Pancreas (tissue), 10 donors: ENCODE measurements at regions not wholly inside any gene's neighbourhood (a gene's known extent, or its start where the extent isn't known, plus 50 kb on each side); places are given as distances from the start of the nearest gene placed in this dataset.

Experiments
- ATAC-seq, 4 donors: fragments of 200-7000 bp; cut with Tn5 transposase; one replicate each; pipeline versions ENCODE4 v1.8.0 to v1.9.1; 2020; ENCODE audit warnings: mild to moderate bottlenecking in 4 of 4, moderate library complexity in 4 of 4
- DNase-seq, 6 donors: peaks; one replicate each; pipeline ENCODE4 v3.0.0-alpha.2; 2020
- FAIRE-seq: peaks from 2 replicates; lab custom pipeline; 2012; peaks lifted over from hg19 to GRCh38; lab: Jason Lieb, UNC
- H3K27ac ChIP-seq, 4 donors: fragments of 200-600 bp; sonication (generic); 1 replicate in 3 of 4; 2 replicates in 1 of 4; pipeline versions ENCODE4 v1.5.0 to v1.8.0; 2020
- H3K27me3 ChIP-seq, 4 donors: fragments of 200-600 bp; one replicate each; pipeline ENCODE4 v1.8.0; 2021
- H3K36me3 ChIP-seq, 3 donors: fragments of 200-600 bp; sonication (generic) in 1 of 3; one replicate each; pipeline versions ENCODE4 v1.5.0 to v1.8.0; 2020 to 2021
- H3K4me1 ChIP-seq, 3 donors: fragments of 200-600 bp; one replicate each; pipeline ENCODE4 v1.8.0; 2021
- H3K4me3 ChIP-seq, 4 donors: fragments of 200-600 bp; sonication (generic) in 2 of 4; one replicate each; pipeline versions ENCODE4 v1.5.0 to v1.8.0; 2020 to 2021
- H3K9me3 ChIP-seq, 4 donors: fragments of 200-600 bp; one replicate each; pipeline ENCODE4 v1.8.0; 2021
- WGBS, 2 donors: extraction: QIAGEN DNeasy Blood & Tissue Kit; methylation state at CpG; one replicate each; pipeline ENCODE4 v1.1.7; 2013; 5-methylcytosine and 5-hydroxymethylcytosine counted together
- intact Hi-C, 3 donors: fragments of 100-400 bp; cut with DNase I; formaldehyde crosslinking; loops; one replicate each; pipeline versions ENCODE4 v1.11.1 to v1.14.2; 2022
- TF ChIP-seq, protein P1 (sequence below), 4 donors: fragments of 200-600 bp; sonication (generic) in 3 of 4; IDR thresholded peaks; one replicate each; pipeline versions ENCODE4 v1.5.0 to v1.8.0; 2021; ENCODE audit warnings: antibody characterized with exemption in 4 of 4
- donor health status: healthy with polysubstance abuse.
- donor health status: DM: no; HTN: no; CAD: no; lungs with moderate emphysema.
- donor health status: DM: no; HTN: no; CAD: no.
- donor health status: control.
- donor health status: control.
- donor health status: Bipolar disorder and iron deficiency.
- donor health status: DM: yes; HTN: yes; CAD: no.
- donor health status: DM: no; HTN: no; CAD: no.
- donor health status: DM: no; HTN: no; CAD: no.
- donor health status: DM: yes; HTN: yes; CAD: no.

- no peak for FAIRE-seq
These were observed 105.0 kb downstream of the HAUS1 start for GRCh38 chr18:46209161-46209560.

GRCh38 chr18:46211816-46212215 is 107.6 kb downstream of the HAUS1 start:
- Histone ChIP-seq H3K4me1 (peaks cover 0 to 8% (median 0%) of the 10 kb centered on the region in 3 donors), H3K36me3 (no peaks in the 10 kb centered on the region), H3K27ac (no peak overlapping the region), H3K4me3 (no peak overlapping the region), H3K9me3 (no peaks in the 10 kb centered on the region), H3K27me3 (no peaks in the 10 kb centered on the region)
- ATAC-seq = no peak
- WGBS, 2 donors = 14 to 24% methylated on average over 1 of the region's 1 CpG
- TF ChIP-seq, protein P1, sequence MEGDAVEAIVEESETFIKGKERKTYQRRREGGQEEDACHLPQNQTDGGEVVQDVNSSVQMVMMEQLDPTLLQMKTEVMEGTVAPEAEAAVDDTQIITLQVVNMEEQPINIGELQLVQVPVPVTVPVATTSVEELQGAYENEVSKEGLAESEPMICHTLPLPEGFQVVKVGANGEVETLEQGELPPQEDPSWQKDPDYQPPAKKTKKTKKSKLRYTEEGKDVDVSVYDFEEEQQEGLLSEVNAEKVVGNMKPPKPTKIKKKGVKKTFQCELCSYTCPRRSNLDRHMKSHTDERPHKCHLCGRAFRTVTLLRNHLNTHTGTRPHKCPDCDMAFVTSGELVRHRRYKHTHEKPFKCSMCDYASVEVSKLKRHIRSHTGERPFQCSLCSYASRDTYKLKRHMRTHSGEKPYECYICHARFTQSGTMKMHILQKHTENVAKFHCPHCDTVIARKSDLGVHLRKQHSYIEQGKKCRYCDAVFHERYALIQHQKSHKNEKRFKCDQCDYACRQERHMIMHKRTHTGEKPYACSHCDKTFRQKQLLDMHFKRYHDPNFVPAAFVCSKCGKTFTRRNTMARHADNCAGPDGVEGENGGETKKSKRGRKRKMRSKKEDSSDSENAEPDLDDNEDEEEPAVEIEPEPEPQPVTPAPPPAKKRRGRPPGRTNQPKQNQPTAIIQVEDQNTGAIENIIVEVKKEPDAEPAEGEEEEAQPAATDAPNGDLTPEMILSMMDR (IDR thresholded peaks at IDR 0.05) = no peak
- no peak for FAIRE-seq
- no peak for DNase-seq
- intact Hi-C loops = no loop called here

More at GRCh38 chr18:46209161-46209560, 105.0 kb downstream of the HAUS1 start:
- Histone ChIP-seq H3K27me3 (no peaks in the 10 kb centered on the region), H3K36me3 (no peaks in the 10 kb centered on the region), H3K27ac (no peak overlapping the region), H3K9me3 (no peaks in the 10 kb centered on the region), H3K4me1 (peaks cover 0 to 8% (median 0%) of the 10 kb centered on the region in 3 donors), H3K4me3 (no peak overlapping the region)
- DNase-seq (no peak), ATAC-seq (no peak)
- TF ChIP-seq, protein P1 (IDR thresholded peaks at IDR 0.05) = no peak
- intact Hi-C loops = no loop called here

GRCh38 chr18:46212398-46212797 is 108.2 kb downstream of the HAUS1 start:
- Histone ChIP-seq H3K36me3 (no peaks in the 10 kb centered on the region), H3K4me1 (peaks cover 0 to 8% (median 0%) of the 10 kb centered on the region in 3 donors), H3K27me3 (no peaks in the 10 kb centered on the region), H3K9me3 (no peaks in the 10 kb centered on the region), H3K27ac (no peak overlapping the region), H3K4me3 (no peak overlapping the region)
- TF ChIP-seq, protein P1 (IDR thresholded peaks at IDR 0.05) = no peak
- WGBS, 2 donors = 80 to 84% methylated on average over 2 of the region's 2 CpGs
- DNase-seq = no peak
- intact Hi-C loops = no loop called here
- ATAC-seq = no peak
- FAIRE-seq = no peak

- no peaks in the 10 kb centered on the region for H3K9me3 ChIP-seq
- intact Hi-C loops = no loop called here
- no peak overlapping the region for H3K4me3 ChIP-seq
- no peak for FAIRE-seq
- H3K27me3 ChIP-seq = no peaks in the 10 kb centered on the region
- peak in 2 of 4 donors; percentile 35 to 48 for ATAC-seq
- no peaks in the 10 kb centered on the region for H3K36me3 ChIP-seq
- peaks cover 0 to 8% (median 0%) of the 10 kb centered on the region in 3 donors for H3K4me1 ChIP-seq
- no peak for DNase-seq
- TF ChIP-seq, protein P1 (IDR thresholded peaks at IDR 0.05) = no peak
- WGBS, 2 donors = 9 to 15% methylated on average over 3 of the region's 3 CpGs
- H3K27ac ChIP-seq = no peak overlapping the region
These were observed 109.1 kb downstream of the HAUS1 start for GRCh38 chr18:46213295-46213694.

GRCh38 chr18:46214435-46214834 is 110.2 kb downstream of the HAUS1 start:
- no peak for ATAC-seq
- TF ChIP-seq, protein P1 (IDR thresholded peaks at IDR 0.05) = no peak
- no peak overlapping the region for H3K4me3 ChIP-seq
- no peak overlapping the region for H3K27ac ChIP-seq
- H3K36me3 ChIP-seq = no peaks in the 10 kb centered on the region
- WGBS, 2 donors = 94 to 95% methylated on average over 1 of the region's 1 CpG
- no peak for DNase-seq
- intact Hi-C loops = no loop called here
- no peak for FAIRE-seq
- H3K27me3 ChIP-seq = no peaks in the 10 kb centered on the region
- H3K9me3 ChIP-seq = no peaks in the 10 kb centered on the region
- peaks cover 0 to 8% (median 0%) of the 10 kb centered on the region in 3 donors for H3K4me1 ChIP-seq
